ENCODE measurements at regions not wholly inside any gene's neighbourhood (a gene's known extent, or its start where the extent isn't known, plus 50 kb on each side); places are given as distances from the start of the nearest gene placed in this dataset.

DNA sequence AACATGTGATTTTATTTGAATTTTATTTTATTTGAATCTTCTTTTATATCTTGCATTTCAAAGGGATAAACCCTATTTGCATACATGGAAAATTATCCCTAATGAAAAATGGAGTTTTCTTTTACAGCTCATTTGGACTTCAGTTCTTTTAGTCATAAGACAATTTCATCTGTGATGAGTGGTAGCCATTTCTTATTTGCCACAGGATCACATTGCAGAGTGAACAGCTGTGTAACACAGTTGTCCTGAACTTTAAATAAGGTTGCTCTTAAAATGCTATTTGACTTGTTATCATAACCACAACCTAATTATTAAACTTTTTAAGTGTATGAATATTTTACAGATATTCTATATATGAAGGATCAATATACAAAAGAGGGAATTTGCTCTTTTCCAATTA, 221.7 kb upstream of the ROPN1 start:
- no peaks in the 10 kb centered on the region for H4K20me1 ChIP-seq (ENCODE audit: insufficient read depth, low read length, poor library complexity, severe bottlenecking)
- no peak overlapping the region for H2AFZ ChIP-seq (ENCODE audit: low read length)
- TF ChIP-seq EZH2phosphoT487 (IDR thresholded peaks at IDR 0.05; ENCODE audit: borderline replicate concordance) = no peak
- TF ChIP-seq, protein P1, sequence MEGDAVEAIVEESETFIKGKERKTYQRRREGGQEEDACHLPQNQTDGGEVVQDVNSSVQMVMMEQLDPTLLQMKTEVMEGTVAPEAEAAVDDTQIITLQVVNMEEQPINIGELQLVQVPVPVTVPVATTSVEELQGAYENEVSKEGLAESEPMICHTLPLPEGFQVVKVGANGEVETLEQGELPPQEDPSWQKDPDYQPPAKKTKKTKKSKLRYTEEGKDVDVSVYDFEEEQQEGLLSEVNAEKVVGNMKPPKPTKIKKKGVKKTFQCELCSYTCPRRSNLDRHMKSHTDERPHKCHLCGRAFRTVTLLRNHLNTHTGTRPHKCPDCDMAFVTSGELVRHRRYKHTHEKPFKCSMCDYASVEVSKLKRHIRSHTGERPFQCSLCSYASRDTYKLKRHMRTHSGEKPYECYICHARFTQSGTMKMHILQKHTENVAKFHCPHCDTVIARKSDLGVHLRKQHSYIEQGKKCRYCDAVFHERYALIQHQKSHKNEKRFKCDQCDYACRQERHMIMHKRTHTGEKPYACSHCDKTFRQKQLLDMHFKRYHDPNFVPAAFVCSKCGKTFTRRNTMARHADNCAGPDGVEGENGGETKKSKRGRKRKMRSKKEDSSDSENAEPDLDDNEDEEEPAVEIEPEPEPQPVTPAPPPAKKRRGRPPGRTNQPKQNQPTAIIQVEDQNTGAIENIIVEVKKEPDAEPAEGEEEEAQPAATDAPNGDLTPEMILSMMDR (conservative IDR thresholded peaks at IDR 0.05; ENCODE audit: low read length) = no peak
- no peaks in the 10 kb centered on the region for H3K4me1 ChIP-seq (ENCODE audit: insufficient read depth, low read length, poor library complexity, severe bottlenecking)
- H3K36me3 ChIP-seq (ENCODE audit: insufficient read depth, low read length) = no peaks in the 10 kb centered on the region
- H3K9me2 ChIP-seq (replicated peaks; ENCODE audit: low read depth, low read length) = no peaks in the 10 kb centered on the region
- no peak overlapping the region for H3K4me3 ChIP-seq (ENCODE audit: low read length, poor library complexity, severe bottlenecking)
- H3K27me3 ChIP-seq (ENCODE audit: insufficient read depth, low read length, poor library complexity, severe bottlenecking) = no peaks in the 10 kb centered on the region
- no peaks in the 10 kb centered on the region for H3F3A ChIP-seq (ENCODE audit: low read depth)
- H3K79me2 ChIP-seq (ENCODE audit: insufficient read depth, low read length) = no peaks in the 10 kb centered on the region
- no peak overlapping the region for H3K4me2 ChIP-seq (ENCODE audit: low read depth, low read length, poor library complexity, severe bottlenecking)
- no peaks in the 10 kb centered on the region for H3K9me3 ChIP-seq (ENCODE audit: insufficient read depth, low read depth, low read length)
- no peak overlapping the region for H3K9ac ChIP-seq (ENCODE audit: low read depth, low read length, poor library complexity, severe bottlenecking)

DNA sequence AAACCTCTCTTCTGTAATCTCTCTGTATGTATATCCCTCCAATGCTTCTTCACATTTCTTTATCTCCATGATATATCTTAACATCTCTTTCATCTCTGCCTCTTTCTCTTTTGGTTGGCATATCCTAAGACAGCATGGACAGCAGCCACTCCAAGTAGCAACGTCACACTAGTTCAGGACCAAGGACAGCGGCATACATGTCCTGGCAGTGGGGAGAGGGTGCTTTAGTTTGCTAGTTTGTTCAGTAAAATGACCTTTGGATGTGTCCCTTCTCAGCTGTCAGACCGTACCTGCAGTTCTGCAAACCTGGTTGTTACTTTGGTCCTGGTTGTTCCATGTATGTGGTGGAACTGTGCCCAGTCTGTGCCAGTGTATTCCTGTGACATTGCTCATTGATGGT, 225.6 kb upstream of the ROPN1 start:
- no peak for TF ChIP-seq EZH2phosphoT487 (IDR thresholded peaks at IDR 0.05; ENCODE audit: borderline replicate concordance)
- TF ChIP-seq, protein P1 (conservative IDR thresholded peaks at IDR 0.05; ENCODE audit: low read length) = no peak
- Histone ChIP-seq H3K36me3 (ENCODE audit: insufficient read depth, low read length) (no peaks in the 10 kb centered on the region), H3K4me3 (ENCODE audit: low read length, poor library complexity, severe bottlenecking) (no peak overlapping the region), H4K20me1 (ENCODE audit: insufficient read depth, low read length, poor library complexity, severe bottlenecking) (no peaks in the 10 kb centered on the region), H2AFZ (ENCODE audit: low read length) (no peak overlapping the region), H3K9me3 (ENCODE audit: insufficient read depth, low read depth, low read length) (no peaks in the 10 kb centered on the region), H3F3A (ENCODE audit: low read depth) (no peaks in the 10 kb centered on the region), H3K4me2 (ENCODE audit: low read depth, low read length, poor library complexity, severe bottlenecking) (no peak overlapping the region), H3K9ac (ENCODE audit: low read depth, low read length, poor library complexity, severe bottlenecking) (no peak overlapping the region), H3K79me2 (ENCODE audit: insufficient read depth, low read length) (no peaks in the 10 kb centered on the region), H3K4me1 (ENCODE audit: insufficient read depth, low read length, poor library complexity, severe bottlenecking) (no peaks in the 10 kb centered on the region), H3K9me2 (replicated peaks; ENCODE audit: low read depth, low read length) (no peaks in the 10 kb centered on the region), H3K27me3 (ENCODE audit: insufficient read depth, low read length, poor library complexity, severe bottlenecking) (no peaks in the 10 kb centered on the region)

DNA sequence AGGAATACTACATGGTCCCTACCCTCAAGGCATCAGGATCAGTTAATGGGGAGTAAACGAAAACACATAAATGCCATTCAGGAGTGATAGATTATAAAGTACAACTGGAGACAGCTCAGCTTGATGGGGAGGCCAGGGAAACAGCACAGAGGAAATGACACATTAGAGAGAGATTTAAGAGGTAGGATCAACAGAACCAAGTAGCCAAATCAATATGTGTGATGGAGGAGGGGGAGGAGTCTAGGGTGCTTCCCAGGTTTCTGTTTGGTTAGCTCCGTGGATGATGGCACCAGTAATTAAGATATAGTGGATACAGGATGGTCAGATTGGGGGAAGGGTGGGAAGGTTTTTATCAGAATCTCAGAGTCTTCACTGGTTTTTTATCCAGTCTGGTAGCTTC, 229.5 kb upstream of the ROPN1 start:
- Histone ChIP-seq H3K9ac (ENCODE audit: low read depth, low read length, poor library complexity, severe bottlenecking) (no peak overlapping the region), H3K27me3 (ENCODE audit: insufficient read depth, low read length, poor library complexity, severe bottlenecking) (no peaks in the 10 kb centered on the region), H3K4me3 (ENCODE audit: low read length, poor library complexity, severe bottlenecking) (no peak overlapping the region), H3K9me3 (ENCODE audit: insufficient read depth, low read depth, low read length) (no peaks in the 10 kb centered on the region), H3K4me1 (ENCODE audit: insufficient read depth, low read length, poor library complexity, severe bottlenecking) (no peaks in the 10 kb centered on the region), H3K4me2 (ENCODE audit: low read depth, low read length, poor library complexity, severe bottlenecking) (no peak overlapping the region), H3K79me2 (ENCODE audit: insufficient read depth, low read length) (no peaks in the 10 kb centered on the region), H4K20me1 (ENCODE audit: insufficient read depth, low read length, poor library complexity, severe bottlenecking) (no peaks in the 10 kb centered on the region), H2AFZ (ENCODE audit: low read length) (no peak overlapping the region), H3K9me2 (replicated peaks; ENCODE audit: low read depth, low read length) (no peaks in the 10 kb centered on the region), H3K36me3 (ENCODE audit: insufficient read depth, low read length) (no peaks in the 10 kb centered on the region), H3F3A (ENCODE audit: low read depth) (no peaks in the 10 kb centered on the region)
- TF ChIP-seq, protein P1 (conservative IDR thresholded peaks at IDR 0.05; ENCODE audit: low read length) = no peak
- no peak for TF ChIP-seq EZH2phosphoT487 (IDR thresholded peaks at IDR 0.05; ENCODE audit: borderline replicate concordance)

Data from Loucy (cell line).